Mesodermal cell (in vitro differentiated cells): ENCODE measurements at regions not wholly inside any gene's neighbourhood (a gene's known extent, or its start where the extent isn't known, plus 50 kb on each side); places are given as distances from the start of the nearest gene placed in this dataset.

Experiments
- H3K27ac ChIP-seq: 2 replicates; pipeline ENCODE4 v1.7.0; 2013; ENCODE audit warnings: mild to moderate bottlenecking, low read depth, low read length, moderate library complexity; ENCODE audit not compliant: severe bottlenecking
- H3K36me3 ChIP-seq: 2 replicates; pipeline ENCODE4 v1.7.1; 2013; ENCODE audit warnings: mild to moderate bottlenecking, low read length, moderate library complexity; ENCODE audit not compliant: control insufficient read depth, insufficient read depth
- H3K4me1 ChIP-seq: one replicate; pipeline ENCODE4 v1.7.1; 2013; ENCODE audit warnings: mild to moderate bottlenecking, low read length; ENCODE audit not compliant: insufficient read depth, control insufficient read depth, poor library complexity, severe bottlenecking
- H3K4me3 ChIP-seq: 2 replicates; pipeline ENCODE4 v1.7.0; 2013; ENCODE audit warnings: low read length, control low read depth, mild to moderate bottlenecking; ENCODE audit not compliant: insufficient read depth, poor library complexity, severe bottlenecking; ENCODE audit errors: extremely low read depth
- H3K9me3 ChIP-seq: 2 replicates; pipeline ENCODE4 v1.7.1; 2013; ENCODE audit warnings: mild to moderate bottlenecking, low read length, moderate library complexity; ENCODE audit not compliant: control insufficient read depth
- WGBS, 2 experiments: methylation state at CpG; one replicate each; pipeline ENCODE4 v1.1.5; 2013; ENCODE audit warnings: missing lambda C conversion rate in 2 of 2; ENCODE audit not compliant: insufficient coverage in 2 of 2; 5-methylcytosine and 5-hydroxymethylcytosine counted together

- no peak overlapping the region for H3K27ac ChIP-seq
- no peaks in the 10 kb centered on the region for H3K36me3 ChIP-seq
- H3K4me1 ChIP-seq: no peaks in the 10 kb centered on the region
- 100% methylated on average over 2 of the region's 5 CpGs; no CpG with 5 or more reads in 1 of the 2 experiments for WGBS, 2 experiments
- H3K9me3 ChIP-seq: no peaks in the 10 kb centered on the region
- H3K4me3 ChIP-seq: no peak overlapping the region
Measured at GRCh38 chr13:63873936-63874335, 2458.3 kb upstream of the PCDH20 start.

GRCh38 chr13:63864171-63864902 lies 2448.7 kb upstream of the PCDH20 start:
- H3K4me3 ChIP-seq: no peak overlapping the region
- H3K36me3 ChIP-seq: no peaks in the 10 kb centered on the region
- WGBS, 2 experiments: 73 to 100% methylated on average over 1 to 3 of the region's 3 CpGs
- H3K4me1 ChIP-seq: no peaks in the 10 kb centered on the region
- no peaks in the 10 kb centered on the region for H3K9me3 ChIP-seq
- H3K27ac ChIP-seq: no peak overlapping the region

- H3K9me3 ChIP-seq: no peaks in the 10 kb centered on the region
- 86% methylated on average over 5 to 6 of the region's 7 CpGs for WGBS, 2 experiments
- no peaks in the 10 kb centered on the region for H3K4me1 ChIP-seq
- no peaks in the 10 kb centered on the region for H3K36me3 ChIP-seq
- H3K27ac ChIP-seq: no peak overlapping the region
- no peak overlapping the region for H3K4me3 ChIP-seq
Measured at GRCh38 chr13:63855457-63856118, 2439.9 kb upstream of the PCDH20 start.

- WGBS, 2 experiments: 91 to 100% methylated on average over 1 of the region's 2 CpGs
Measured at GRCh38 chr13:63853816-63854215, 2438.2 kb upstream of the PCDH20 start.

GRCh38 chr13:63851526-63851925 lies 2435.9 kb upstream of the PCDH20 start:
- 100% methylated on average over 2 of the region's 2 CpGs for WGBS, 2 experiments
- H3K27ac ChIP-seq: no peak overlapping the region
- H3K9me3 ChIP-seq: no peaks in the 10 kb centered on the region
- no peaks in the 10 kb centered on the region for H3K4me1 ChIP-seq
- H3K4me3 ChIP-seq: no peak overlapping the region
- H3K36me3 ChIP-seq: no peaks in the 10 kb centered on the region

More at GRCh38 chr13:63853816-63854215, 2438.2 kb upstream of the PCDH20 start:
- no peaks in the 10 kb centered on the region for H3K36me3 ChIP-seq
- no peak overlapping the region for H3K4me3 ChIP-seq
- H3K4me1 ChIP-seq: no peaks in the 10 kb centered on the region
- no peak overlapping the region for H3K27ac ChIP-seq
- H3K9me3 ChIP-seq: no peaks in the 10 kb centered on the region

- H3K9me3 ChIP-seq: peaks cover 14% of the 10 kb centered on the region
- no peak overlapping the region for H3K4me3 ChIP-seq
- H3K27ac ChIP-seq: no peak overlapping the region
- H3K4me1 ChIP-seq: no peaks in the 10 kb centered on the region
- no peaks in the 10 kb centered on the region for H3K36me3 ChIP-seq
- WGBS, 2 experiments: 94 to 96% methylated on average over 17 to 21 of the region's 42 CpGs
Measured at GRCh38 chr13:63843766-63844699, 2428.4 kb upstream of the PCDH20 start.

GRCh38 chr13:63842102-63842501 lies 2426.5 kb upstream of the PCDH20 start:
- 96 to 100% methylated on average over 2 to 8 of the region's 17 CpGs for WGBS, 2 experiments
- peaks cover 14% of the 10 kb centered on the region for H3K9me3 ChIP-seq
- no peaks in the 10 kb centered on the region for H3K4me1 ChIP-seq
- no peak overlapping the region for H3K4me3 ChIP-seq
- no peaks in the 10 kb centered on the region for H3K36me3 ChIP-seq
- no peak overlapping the region for H3K27ac ChIP-seq

GRCh38 chr13:63840551-63841421 lies 2425.1 kb upstream of the PCDH20 start:
- Histone ChIP-seq H3K27ac (no peak overlapping the region), H3K9me3 (peaks cover 14% of the 10 kb centered on the region), H3K36me3 (no peaks in the 10 kb centered on the region), H3K4me3 (no peak overlapping the region), H3K4me1 (no peaks in the 10 kb centered on the region)
- WGBS, 2 experiments: 79 to 94% methylated on average over 5 to 13 of the region's 44 CpGs

- Histone ChIP-seq H3K4me3 (no peak overlapping the region), H3K4me1 (no peaks in the 10 kb centered on the region), H3K9me3 (peaks cover 10% of the 10 kb centered on the region), H3K27ac (no peak overlapping the region), H3K36me3 (no peaks in the 10 kb centered on the region)
- 91 to 95% methylated on average over 5 to 9 of the region's 18 CpGs for WGBS, 2 experiments
Measured at GRCh38 chr13:63838366-63839110, 2422.9 kb upstream of the PCDH20 start.
